Ishikawa (cell line): ENCODE measurements at regions not wholly inside any gene's neighbourhood (a gene's known extent, or its start where the extent isn't known, plus 50 kb on each side); places are given as distances from the start of the nearest gene placed in this dataset.

Experiments used
- USF1 ChIP-seq: IDR thresholded peaks from 2 replicates; pipeline ENCODE4 v1.6.1; 2012
- TF ChIP-seq, protein P1 (sequence below): IDR thresholded peaks from 2 replicates; pipeline ENCODE4 v1.6.1; 2012; ENCODE audit warnings: low read depth, mild to moderate bottlenecking
- TF ChIP-seq, protein P2 (sequence below): IDR thresholded peaks from 2 replicates; pipeline ENCODE4 v1.6.1; 2012

- TF ChIP-seq, protein P1, sequence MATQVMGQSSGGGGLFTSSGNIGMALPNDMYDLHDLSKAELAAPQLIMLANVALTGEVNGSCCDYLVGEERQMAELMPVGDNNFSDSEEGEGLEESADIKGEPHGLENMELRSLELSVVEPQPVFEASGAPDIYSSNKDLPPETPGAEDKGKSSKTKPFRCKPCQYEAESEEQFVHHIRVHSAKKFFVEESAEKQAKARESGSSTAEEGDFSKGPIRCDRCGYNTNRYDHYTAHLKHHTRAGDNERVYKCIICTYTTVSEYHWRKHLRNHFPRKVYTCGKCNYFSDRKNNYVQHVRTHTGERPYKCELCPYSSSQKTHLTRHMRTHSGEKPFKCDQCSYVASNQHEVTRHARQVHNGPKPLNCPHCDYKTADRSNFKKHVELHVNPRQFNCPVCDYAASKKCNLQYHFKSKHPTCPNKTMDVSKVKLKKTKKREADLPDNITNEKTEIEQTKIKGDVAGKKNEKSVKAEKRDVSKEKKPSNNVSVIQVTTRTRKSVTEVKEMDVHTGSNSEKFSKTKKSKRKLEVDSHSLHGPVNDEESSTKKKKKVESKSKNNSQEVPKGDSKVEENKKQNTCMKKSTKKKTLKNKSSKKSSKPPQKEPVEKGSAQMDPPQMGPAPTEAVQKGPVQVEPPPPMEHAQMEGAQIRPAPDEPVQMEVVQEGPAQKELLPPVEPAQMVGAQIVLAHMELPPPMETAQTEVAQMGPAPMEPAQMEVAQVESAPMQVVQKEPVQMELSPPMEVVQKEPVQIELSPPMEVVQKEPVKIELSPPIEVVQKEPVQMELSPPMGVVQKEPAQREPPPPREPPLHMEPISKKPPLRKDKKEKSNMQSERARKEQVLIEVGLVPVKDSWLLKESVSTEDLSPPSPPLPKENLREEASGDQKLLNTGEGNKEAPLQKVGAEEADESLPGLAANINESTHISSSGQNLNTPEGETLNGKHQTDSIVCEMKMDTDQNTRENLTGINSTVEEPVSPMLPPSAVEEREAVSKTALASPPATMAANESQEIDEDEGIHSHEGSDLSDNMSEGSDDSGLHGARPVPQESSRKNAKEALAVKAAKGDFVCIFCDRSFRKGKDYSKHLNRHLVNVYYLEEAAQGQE = no peak
- TF ChIP-seq USF1 = no peak
- TF ChIP-seq, protein P2, sequence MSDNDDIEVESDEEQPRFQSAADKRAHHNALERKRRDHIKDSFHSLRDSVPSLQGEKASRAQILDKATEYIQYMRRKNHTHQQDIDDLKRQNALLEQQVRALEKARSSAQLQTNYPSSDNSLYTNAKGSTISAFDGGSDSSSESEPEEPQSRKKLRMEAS = no peak
Measured at GRCh38 chr18:78571831-78572347, 407.7 kb upstream of the SALL3 start.
